Anterior cingulate cortex (tissue), 58 donors: ENCODE measurements at regions not wholly inside any gene's neighbourhood (a gene's known extent, or its start where the extent isn't known, plus 50 kb on each side); places are given as distances from the start of the nearest gene placed in this dataset.
"Not testable (repeated sequence)": the region's sequence is repeated elsewhere in the genome, so short reads cannot be mapped to it uniquely, and the experiment has no call there.

Experiments used
- DNase-seq, 58 donors: peaks; one replicate each; lab custom pipeline; 2025; lab: John Stamatoyannopoulos, UW

DNA sequence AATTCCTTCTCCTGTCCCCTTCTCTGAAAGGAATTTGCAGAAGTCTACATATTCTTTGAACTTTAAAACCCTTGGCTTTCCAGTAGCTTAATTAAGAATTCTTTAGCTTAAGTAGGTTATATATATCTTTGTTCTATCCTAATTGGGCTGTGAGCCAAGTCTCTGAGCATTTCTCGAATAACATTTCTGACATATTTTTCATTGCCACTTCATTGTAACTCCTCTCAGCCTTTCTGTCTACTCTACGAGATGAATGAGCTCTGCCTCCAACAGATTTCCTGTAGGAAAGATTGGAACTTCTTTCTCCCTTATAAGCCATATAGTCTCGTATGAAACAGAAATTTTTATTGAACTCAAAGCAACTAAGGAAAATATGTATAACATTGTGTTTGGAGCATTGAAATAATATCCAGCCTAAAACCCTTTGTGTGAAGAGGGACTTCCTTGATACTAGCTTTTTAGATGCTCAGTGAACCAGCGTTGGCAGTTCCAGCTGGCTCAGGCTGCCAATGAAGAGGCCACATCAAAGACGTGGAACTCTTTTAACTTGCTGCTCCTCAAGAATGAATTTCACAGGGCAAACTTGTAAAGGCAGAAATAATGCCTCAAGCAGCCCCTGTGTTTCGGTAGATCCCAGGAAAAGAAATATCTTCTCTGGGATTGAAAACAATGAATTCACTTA is 87.7 kb upstream of the NOX3 start:
- DNase-seq = no peak

DNA sequence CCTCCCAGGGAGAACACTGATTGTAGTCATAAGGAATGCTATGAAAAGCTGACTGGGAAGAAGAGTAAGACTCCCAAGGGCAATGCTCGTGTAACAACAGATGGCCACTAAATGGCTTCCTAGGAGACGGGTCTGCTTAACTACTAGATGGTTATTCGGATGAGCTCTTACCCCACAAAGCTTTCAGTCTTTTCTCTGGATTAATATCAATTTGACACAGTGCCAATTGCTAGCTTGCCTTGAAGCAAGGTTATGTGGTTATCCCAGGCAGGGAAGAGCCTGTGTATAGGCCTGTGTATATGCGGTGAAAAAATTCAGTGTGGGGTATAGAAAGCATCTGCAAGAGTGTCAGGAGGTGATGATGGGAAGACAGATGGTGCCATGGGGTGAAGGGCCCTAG is 86.4 kb upstream of the NOX3 start:
- DNase-seq = no peak

- no peak for DNase-seq
Observed at GRCh38 chr6:155538708-155539390, 83.2 kb upstream of the NOX3 start.

- no peak for DNase-seq
Observed at GRCh38 chr6:155534678-155535077, 79.0 kb upstream of the NOX3 start.

GRCh38 chr6:155530219-155530834 is 74.7 kb upstream of the NOX3 start:
- peak in 2 of 58 donors; percentile 2 to 18 for DNase-seq

DNA sequence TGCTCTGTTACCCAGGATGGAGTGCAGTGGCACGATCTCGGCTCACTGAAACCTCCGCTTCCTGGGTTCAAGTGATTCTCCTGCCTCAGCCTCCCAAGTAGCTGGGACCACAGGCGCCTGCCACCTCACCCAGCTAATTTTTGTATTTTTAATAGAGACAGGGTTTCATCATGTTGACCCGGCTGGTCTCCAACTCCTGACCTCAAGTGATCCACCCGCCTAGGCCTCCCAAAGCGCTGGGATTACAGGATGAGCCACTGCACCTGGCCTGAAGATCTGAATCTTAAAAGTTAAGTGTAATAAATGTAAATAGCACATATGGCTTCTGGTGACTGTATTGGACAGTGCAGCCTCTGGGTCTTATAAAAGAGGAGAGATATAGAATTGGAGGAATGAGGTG is 74.2 kb upstream of the NOX3 start:
- not testable (repeated sequence) for DNase-seq

DNA sequence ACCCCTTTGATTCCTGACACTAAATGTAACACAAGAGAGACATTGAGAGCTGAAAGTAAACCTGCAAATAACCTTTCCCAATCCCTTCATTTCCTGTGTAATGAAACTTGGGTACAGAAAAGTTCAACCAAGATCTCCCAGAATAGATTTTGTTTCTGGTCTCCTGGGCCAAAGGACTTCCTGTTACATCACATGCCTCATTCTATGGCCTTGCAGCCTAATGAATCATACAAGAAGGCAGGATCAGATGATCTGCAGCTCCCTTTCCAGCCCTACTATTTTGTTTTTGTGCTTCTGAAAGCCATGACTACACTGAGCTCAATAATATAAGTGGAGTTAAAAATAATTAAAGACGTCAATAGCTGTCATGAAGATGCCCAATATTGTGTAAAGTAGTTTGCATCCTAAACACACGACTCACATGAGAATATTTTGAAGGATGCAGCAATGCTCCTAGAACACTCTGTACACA is 73.4 kb upstream of the NOX3 start:
- no peak for DNase-seq

- no peak for DNase-seq
Observed at GRCh38 chr6:155528335-155528734, 72.7 kb upstream of the NOX3 start.

- DNase-seq = no peak
Observed at GRCh38 chr6:155527443-155527842, 71.8 kb upstream of the NOX3 start.

DNA sequence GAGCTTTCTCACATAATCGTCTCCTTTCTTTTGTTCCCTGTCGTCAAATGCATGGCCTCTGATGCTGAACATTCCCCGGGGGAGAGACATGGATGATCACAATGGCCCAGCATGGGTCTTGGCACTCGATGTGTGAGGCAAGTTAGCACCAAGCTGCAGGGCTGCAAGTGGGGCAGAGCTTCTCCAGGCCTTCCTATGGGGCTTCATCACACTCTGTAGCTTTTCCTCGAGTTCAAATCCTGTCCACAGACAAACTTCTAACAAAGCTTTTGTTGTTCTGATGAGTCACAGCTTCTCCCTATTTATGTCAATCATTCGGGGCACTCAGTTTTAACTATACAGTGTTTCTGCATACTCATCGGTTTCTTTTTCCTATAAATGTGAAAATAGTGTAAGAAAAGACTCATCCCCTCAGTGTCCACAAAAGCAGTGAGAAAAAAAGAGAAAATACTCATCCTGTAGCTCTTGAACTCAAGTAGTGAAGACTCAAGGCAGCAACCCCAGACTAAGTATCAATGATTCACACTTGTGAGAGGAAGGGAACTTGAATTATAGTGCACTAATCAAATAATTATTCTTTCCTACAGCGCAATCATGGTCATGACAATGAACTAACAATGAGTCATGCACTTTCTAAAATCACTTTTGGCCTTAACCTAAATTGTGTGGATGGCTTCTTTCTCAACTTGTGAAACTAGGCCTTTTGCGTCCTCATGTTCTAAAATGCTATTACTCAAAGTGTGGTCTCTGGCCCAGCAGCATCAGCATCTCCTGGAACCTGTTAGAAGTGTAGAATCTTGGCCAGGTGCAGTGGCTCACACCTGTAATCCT is 68.4 kb upstream of the NOX3 start:
- peak in 7 of 58 donors; percentile 2 to 23 (median 5) for DNase-seq

- DNase-seq = no peak
Observed at GRCh38 chr6:155521719-155522118, 66.1 kb upstream of the NOX3 start.

- DNase-seq = no peak
Observed at GRCh38 chr6:155520078-155520477, 64.4 kb upstream of the NOX3 start.

DNA sequence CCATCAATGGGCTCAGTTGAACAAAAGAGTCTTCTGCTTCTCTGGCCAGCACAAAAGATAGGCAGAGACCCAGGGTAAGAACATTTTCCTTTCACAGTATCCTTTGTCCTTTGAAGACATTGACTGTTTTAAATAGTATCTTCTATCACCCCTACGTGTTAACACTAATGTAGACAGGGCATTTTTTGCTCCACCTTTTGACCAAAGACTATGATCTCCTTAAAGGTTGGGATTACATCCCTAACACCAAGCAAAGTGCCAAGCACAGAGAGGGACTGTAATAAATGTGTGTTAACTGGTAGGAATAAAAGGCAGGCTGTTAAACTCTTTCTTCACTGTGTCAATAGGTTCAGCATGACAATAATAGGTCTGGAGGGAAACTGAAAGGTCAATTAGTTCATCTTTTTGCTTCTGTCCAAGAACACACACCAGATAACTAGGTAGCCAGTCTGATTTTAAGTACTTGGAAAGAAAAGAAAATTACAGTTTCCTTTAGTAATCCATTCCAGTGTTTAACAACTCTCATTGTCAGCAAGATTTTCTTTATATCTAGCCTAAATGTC is 63.6 kb upstream of the NOX3 start:
- DNase-seq = no peak

GRCh38 chr6:155517294-155517693 is 61.7 kb upstream of the NOX3 start:
- DNase-seq = no peak

DNA sequence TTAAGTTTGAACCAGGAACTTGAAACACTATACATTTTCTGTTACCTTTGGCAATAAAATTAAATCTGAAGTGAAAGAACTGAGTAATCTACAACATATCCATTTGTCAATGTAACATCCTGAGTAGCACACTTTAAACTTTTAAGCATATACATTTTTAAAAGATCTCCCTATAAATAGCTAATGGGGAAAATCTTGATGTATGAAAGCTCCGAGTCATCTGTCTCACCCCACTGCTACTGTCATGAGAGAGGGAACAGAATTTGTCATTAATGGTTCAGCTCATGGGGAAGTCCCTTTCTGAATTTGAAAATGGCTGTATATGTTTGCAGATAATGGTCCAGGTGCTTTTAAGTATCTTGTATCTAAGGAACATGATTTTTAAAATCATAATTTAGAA is 55.2 kb upstream of the NOX3 start:
- DNase-seq = no peak

- no peak for DNase-seq
Observed at GRCh38 chr6:155509743-155510475, 54.3 kb upstream of the NOX3 start.

GRCh38 chr6:155505608-155505989 is 50.0 kb upstream of the NOX3 start:
- no peak for DNase-seq
